ENCODE measurements at regions not wholly inside any gene's neighbourhood (a gene's known extent, or its start where the extent isn't known, plus 50 kb on each side); places are given as distances from the start of the nearest gene placed in this dataset.

DNA sequence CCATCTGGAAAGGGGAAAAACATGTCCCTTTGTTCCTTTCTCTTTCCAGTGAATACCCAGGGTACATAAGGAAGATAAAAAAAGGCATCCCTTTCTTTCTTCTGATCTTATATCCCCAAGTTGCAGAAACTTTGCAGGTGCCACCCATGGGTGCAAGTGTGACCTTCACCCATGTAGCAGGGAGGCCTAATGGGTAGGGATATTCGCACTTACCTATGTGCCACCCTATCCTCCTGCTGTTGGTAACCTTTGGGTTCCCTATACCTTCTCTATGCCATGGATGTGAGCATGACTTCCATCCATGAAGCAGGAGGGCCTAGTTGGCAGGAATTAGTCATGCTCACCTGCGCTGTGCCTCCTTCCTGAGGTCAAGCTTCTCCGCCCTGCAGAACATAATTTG, 59.2 kb upstream of the C15orf39 start:
- TF ChIP-seq SUZ12 (IDR thresholded peaks at IDR 0.05; ENCODE audit: extremely low read depth, insufficient read depth, insufficient read length) (no peak), ZNF274 (IDR thresholded peaks at IDR 0.05; ENCODE audit: low read depth, low read length) (no peak)

Data from NT2/D1 (cell line).